H1 (cell line): ENCODE measurements at regions not wholly inside any gene's neighbourhood (a gene's known extent, or its start where the extent isn't known, plus 50 kb on each side); places are given as distances from the start of the nearest gene placed in this dataset.

Experiments
- ATF3 ChIP-seq: IDR thresholded peaks from 2 replicates; pipeline ENCODE4 v1.6.1; 2011; ENCODE audit warnings: low read depth, mild to moderate bottlenecking, low read length; ENCODE audit not compliant: insufficient read depth
- CBX5 ChIP-seq: fragments of 300-800, 300-1000 bp; sonication (generic); IDR thresholded peaks from 2 replicates; pipeline ENCODE4 v1.7.1; 2016; ENCODE audit warnings: antibody characterized with exemption, low read length, low read depth
- CREB1 ChIP-seq: IDR thresholded peaks from 2 replicates; pipeline ENCODE4 v1.6.1; 2012; ENCODE audit warnings: inconsistent platforms
- POLR2AphosphoS5 ChIP-seq: IDR thresholded peaks from 2 replicates; pipeline ENCODE4 v1.6.1; 2011; ENCODE audit warnings: low read depth, low read length
- RFX5 ChIP-seq: IDR thresholded peaks from 2 replicates; pipeline ENCODE4 v1.6.1; 2011; ENCODE audit warnings: low read depth, low read length, improper control_type of control experiment, borderline replicate concordance
- TEAD4 ChIP-seq: IDR thresholded peaks from 2 replicates; pipeline ENCODE4 v1.6.1; 2012; ENCODE audit warnings: low read depth, low read length, inconsistent platforms, mixed read lengths
- USF2 ChIP-seq: IDR thresholded peaks from 2 replicates; pipeline ENCODE4 v1.6.1; 2011; ENCODE audit warnings: low read length, improper control_type of control experiment
- TF ChIP-seq, protein P1 (sequence below), 3 experiments: IDR thresholded peaks; 1 replicate in 2 of 3; 2 replicates in 1 of 3; pipeline versions ENCODE4 v1.5.1 to v1.6.1; 2011; ENCODE audit warnings: low read length in 3 of 3, mild to moderate bottlenecking in 3 of 3, inconsistent platforms in 2 of 3, low read depth in 1 of 3, moderate library complexity in 1 of 3; ENCODE audit not compliant: insufficient read depth in 1 of 3; ENCODE audit errors: control extremely low read depth in 1 of 3

DNA sequence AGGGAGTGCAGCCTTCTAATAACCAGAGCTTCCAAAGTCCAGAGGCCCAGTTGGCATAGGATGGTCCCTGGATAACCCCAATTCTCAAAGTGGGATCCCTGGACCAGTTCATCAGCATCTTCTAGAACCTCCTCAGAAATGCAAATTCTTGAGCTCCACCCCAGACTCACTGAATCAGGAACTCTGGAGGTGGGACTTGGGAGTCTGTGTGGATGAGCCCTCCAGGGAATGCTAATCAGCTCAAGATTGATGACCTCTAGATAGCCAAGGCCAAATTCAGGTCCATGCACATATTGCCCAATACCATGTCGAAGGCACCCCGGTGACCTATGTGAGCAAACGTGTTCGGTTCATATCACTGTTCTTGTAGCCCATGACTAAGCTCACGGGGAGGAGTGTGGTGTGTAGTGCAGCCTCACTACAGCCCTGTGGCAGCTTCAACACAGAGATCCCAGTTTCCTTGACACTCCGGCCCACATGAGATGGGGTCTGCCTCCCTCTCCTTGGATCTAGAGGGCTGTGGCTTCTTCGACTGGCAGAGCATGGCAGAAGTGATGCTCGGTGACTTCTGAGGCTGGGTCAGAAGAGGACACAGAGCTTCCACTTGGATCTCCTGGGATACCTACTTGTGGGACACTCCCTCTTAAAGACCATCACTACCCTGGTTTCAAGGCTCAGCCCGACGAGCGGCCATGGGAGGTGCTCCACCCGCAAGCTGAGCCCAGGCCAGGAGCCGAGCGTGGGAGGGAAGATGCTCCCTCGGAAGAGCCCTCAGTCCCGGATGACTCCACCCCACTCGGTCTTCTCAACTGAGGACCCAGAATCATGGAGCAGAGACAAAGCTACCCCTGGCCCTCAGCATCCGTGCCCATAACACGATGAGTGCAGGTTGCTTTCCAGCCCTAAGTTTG, 151.1 kb upstream of the CST7 start:
- TF ChIP-seq POLR2AphosphoS5 (no peak), RFX5 (no peak), TEAD4 (no peak), USF2 (no peak), CBX5 (no peak), CREB1 (no peak), ATF3 (no peak)
- TF ChIP-seq, protein P1, sequence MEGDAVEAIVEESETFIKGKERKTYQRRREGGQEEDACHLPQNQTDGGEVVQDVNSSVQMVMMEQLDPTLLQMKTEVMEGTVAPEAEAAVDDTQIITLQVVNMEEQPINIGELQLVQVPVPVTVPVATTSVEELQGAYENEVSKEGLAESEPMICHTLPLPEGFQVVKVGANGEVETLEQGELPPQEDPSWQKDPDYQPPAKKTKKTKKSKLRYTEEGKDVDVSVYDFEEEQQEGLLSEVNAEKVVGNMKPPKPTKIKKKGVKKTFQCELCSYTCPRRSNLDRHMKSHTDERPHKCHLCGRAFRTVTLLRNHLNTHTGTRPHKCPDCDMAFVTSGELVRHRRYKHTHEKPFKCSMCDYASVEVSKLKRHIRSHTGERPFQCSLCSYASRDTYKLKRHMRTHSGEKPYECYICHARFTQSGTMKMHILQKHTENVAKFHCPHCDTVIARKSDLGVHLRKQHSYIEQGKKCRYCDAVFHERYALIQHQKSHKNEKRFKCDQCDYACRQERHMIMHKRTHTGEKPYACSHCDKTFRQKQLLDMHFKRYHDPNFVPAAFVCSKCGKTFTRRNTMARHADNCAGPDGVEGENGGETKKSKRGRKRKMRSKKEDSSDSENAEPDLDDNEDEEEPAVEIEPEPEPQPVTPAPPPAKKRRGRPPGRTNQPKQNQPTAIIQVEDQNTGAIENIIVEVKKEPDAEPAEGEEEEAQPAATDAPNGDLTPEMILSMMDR (IDR thresholded peaks at IDR 0.05; ENCODE audit: control extremely low read depth in 1 of 3, insufficient read depth in 1 of 3, low read depth in 1 of 3, low read length in 3 of 3), result no peak
